Mucosa of gallbladder (tissue), 1 donor: ENCODE measurements at regions not wholly inside any gene's neighbourhood (a gene's known extent, or its start where the extent isn't known, plus 50 kb on each side); places are given as distances from the start of the nearest gene placed in this dataset.

Source experiments
- DNase-seq: peaks from one replicate; pipeline ENCODE4 v3.0.0-alpha.2; 2020; ENCODE audit warnings: low spot score
- donor health status: DM: no; HTN: no; CAD: no.

- DNase-seq, result no peak
Observed at GRCh38 chr10:44618910-44619309, 234.0 kb upstream of the CXCL12 start.

DNA sequence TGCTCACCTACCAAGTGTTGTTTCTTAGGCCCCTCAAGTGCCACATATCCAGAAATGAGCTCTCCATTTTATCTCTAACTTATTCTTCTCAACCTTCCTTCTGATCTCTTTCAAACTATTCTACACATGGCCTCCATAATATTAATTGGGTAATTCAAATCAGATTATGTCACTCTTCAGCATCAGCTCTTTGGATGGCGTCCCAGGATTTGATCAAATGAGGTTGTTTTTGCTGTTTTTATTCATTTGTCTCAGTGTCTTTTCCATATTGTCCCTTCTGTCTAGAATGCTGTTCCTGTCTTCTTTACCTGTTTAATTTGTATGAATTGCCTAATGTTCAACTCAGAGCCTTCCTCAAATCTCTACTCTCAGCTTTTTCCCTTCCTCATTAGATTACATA is 234.6 kb upstream of the CXCL12 start:
- no peak for DNase-seq

DNA sequence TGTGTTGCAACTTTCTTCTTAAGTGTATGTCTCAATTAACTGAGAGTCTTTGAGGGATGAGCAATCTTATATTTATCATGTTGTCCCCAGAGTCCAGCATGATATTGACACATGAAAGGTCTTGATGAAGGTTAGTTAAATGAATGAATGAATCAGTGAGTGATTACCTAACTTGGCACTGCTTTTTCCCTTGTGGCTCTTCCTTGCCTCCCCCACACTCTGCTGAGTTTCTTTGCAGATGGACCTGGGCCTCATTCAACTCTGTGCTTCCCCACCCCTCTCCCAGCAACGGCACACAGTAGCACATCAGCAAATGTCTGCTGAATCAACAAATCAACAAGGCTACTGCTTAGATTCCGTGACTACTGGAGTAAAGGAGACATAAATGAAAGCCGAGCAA is 235.1 kb upstream of the CXCL12 start:
- DNase-seq, result no peak

DNA sequence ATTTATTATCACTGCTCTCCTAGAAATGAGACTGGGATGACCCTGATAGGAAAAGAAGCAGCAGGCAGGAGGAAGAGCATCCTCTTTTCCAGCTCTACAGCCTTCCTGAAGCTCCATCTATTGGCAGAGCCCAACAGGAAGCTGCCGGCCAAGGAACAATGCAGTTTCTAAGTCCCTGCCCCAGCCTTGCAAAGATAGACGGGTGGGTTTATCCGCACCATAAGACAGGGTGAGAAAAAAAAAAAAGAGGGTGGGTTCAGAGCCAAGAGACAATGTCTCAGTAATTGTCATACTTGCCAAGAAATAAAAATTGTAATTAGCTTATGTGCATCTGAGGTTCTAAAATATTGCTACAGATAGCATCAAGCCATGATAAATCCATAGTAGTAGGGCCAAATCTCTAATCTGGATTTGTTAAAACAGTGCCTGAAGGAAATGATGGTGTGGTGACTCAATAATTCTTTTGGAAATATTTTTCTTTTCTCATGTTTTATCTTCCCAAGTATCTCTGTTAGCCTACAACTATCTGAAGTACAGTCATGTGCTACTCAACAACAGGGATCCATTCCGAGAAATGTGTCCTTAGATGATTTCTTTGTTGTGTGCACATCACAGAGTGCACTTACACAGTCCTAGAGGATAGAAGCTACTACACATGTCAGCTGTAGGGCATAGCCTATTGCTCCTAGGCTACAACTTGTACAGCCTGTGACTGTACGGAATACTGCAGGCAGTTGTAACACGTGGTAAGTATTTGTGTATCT is 242.9 kb upstream of the CXCL12 start:
- no peak for DNase-seq

DNA sequence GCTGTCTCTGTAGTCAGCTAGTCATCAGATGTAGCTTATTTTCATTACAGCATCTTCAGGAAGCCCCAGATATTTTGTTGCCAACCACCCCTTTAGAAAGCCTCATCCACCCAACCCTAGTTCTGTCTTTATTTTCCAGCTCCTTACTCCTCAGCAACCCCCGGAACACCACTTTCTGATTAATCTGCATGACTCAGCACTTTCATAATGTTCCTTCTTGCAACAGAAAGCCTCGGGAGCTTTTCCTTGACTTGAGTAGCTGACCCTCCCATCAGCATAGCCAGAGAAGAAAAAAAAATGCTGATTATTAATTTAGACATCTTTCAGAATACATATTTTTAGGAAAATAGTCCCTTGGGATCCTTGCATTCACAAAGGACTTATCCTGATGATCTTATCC is 244.0 kb upstream of the CXCL12 start:
- DNase-seq, result no peak

DNA sequence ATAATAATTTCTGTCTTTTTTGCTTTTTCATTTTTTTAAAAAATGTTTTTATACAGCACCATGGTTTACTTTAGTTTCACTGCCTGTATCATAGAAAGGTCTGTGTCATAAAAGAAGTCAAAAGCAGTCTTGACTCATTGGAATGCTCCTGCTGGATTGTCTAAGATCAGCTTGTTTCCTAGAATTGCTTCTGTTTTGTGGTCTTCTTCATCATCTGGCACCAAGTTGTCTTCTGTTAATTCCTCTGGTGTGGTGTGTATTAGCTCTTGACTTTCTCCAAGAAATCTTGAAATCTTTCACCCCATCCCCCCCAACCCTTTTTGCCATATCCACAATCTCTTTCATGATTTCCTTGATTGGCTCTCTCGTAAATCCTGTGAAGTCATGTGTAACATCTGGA is 250.3 kb upstream of the CXCL12 start:
- no peak for DNase-seq

DNA sequence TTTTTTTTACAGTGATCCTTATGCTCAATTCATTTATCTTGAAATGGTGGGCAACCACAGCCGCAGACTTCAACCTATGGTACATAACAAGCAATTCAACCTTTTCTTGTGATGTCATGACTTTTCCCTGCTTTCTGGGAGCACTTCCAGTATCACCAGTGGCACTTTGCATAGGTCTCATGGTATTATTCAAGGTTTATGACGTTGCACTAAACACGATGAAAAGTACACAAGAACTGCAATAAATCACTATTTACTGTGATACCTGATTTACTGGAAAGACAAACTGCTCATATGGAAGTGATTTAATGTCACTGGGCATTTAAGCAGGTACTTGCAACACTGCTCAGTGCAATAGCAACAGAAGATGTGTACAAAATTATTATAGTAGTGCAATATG is 251.7 kb upstream of the CXCL12 start:
- DNase-seq, result no peak

- no peak for DNase-seq
Observed at GRCh38 chr10:44640429-44640828, 255.5 kb upstream of the CXCL12 start.

- no peak for DNase-seq
Observed at GRCh38 chr10:44647473-44647872, 262.6 kb upstream of the CXCL12 start.

DNA sequence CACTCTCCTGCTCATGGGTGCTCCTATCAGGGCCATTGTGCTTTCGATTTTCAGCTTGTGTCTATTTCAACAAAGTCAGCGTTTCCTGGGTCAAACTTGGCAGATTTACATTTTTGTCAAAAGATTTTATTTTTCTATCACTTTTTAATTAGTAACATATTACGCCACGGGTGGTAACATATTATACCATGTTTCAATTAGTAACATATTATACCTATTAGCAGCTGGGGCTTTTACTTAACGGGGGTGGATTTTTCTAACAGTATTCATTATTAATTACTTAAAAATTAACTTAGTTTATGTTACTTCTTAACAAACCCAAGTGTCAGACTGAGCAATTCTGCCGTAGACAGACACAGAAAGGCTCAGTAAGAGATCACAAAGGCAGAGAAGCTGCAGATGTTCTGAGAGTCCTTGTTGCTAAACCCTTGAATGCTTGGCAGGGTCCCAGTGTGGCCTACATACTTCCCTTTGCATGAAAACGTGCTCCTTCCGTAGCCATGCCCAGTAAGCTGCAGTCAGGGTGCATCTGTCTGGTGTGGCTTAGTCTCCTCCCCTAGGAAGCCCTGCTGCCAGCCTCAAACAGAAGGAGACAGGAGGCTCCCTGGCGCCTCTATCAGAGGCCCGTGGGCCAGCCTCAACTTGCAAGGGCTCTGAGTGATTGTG is 263.1 kb upstream of the CXCL12 start:
- peak; percentile 44 for DNase-seq

GRCh38 chr10:44650691-44651661 is 260.2 kb upstream of the TMEM72 start:
- DNase-seq, result no peak

DNA sequence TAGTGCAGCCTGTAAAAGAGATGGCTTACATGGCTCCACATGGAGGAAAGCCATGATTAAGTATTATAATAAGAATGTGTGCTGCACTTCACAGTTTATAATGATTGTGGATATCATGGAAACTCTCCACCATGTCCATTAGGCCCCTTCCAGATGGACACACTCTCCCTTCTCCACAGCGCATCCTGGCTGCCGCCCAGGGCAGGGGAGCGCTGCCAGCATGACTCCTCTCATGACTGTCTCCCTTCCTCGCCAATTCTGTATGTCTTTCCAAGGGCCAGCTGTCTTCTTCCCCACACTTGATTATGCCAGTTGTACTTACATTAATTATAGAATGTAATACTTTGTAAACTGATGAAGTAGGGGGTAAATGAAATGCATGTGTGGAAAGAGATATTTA is 259.3 kb upstream of the TMEM72 start:
- DNase-seq, result no peak

GRCh38 chr10:44659320-44659719 is 251.8 kb upstream of the TMEM72 start:
- no peak for DNase-seq

DNA sequence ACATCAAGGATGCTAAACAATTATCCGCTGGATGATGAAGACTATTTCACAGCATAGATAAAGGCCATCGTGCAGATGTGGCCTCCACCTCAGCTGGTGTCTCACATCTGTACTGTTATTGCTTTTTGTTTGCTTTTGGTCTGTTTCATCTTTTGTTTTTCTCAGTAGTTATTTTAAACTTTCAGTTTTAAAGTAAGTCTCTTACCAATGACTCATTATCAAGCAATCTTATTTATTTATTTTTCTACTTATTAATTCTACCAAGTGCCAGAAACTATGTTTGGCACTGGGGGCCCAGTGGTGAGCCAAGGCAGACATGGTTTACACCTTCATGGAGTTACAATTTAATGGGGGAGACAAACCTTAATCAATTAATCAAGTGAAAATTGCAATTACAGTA is 250.9 kb upstream of the TMEM72 start:
- no peak for DNase-seq

- DNase-seq, result no peak
Observed at GRCh38 chr10:44662051-44662450, 249.1 kb upstream of the TMEM72 start.

DNA sequence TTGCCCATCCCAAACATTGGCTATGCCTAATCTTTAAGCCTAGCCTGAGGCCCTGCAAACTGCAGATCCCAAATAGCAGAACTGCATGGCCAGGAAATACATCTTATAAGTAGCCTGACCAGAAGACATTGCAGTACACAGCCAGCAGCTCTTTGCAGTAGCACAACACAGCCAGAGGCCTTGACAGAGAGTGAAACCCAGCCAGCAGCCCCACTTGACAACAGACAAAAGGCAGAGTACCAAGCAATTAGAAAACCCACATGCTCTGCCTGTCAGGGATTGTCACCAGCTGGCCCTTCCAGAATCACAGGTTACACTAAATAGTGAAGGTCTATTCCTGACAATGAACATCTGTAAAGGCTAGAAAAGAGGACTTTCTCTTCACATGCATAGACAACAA is 242.8 kb upstream of the TMEM72 start:
- DNase-seq, result no peak

DNA sequence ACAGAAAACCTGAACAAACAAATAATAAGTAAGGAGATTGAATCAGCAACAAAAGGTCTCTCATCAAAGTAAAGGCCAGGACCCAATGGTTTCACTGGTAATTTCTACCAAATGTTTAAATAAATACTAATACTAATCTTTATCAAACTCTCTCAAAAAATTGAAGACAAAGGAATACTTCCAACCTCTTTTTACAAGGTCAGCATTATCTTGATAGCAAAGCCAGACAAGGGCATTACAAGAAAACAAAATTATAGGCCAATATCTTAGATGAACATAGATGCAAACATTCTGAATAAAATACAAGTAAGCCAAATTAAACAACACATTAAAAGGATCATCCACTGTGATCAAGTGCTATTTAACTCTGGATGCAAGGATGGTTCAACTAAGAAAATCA is 239.8 kb upstream of the TMEM72 start:
- DNase-seq, result no peak

- DNase-seq, result no peak
Observed at GRCh38 chr10:44673245-44673983, 237.7 kb upstream of the TMEM72 start.

DNA sequence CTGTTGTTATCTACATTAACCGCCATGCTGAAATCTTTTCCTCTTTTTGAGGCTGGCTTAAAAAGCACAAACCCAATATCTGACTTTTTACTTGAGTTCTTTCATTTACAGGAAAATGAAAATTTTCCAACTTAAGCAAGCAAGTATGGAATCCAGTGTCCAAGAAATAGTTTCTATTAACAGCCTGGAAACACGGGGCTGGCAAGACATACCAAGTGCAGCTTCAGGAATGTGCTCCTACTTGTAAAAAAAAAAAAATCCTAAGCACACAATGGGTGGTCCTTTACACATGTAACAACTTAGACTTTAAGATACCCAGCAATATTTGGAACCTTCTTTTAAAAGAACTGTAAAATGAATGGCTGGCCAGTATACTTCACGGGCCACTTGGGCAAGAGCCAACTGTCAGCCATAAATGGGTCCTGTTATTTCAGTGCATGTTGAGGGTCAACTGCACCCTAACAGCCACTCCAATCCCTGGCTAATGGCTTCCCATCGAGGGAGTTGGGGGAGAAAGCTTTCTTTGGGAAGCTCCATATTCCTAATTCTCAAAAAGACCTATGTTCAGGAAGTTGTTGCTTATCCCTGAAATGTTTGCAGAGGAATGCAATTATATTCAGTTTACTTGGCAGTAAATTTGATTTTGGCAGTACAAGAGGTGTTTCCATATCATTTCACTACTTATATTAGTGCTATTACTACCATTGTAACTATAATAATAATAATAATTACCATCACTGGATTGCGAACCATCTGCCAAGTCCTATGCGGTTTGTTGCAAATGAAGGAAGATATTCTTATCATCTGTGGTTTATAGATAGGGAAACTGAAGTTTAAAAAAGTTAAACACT is 236.4 kb upstream of the TMEM72 start:
- DNase-seq, result no peak

DNA sequence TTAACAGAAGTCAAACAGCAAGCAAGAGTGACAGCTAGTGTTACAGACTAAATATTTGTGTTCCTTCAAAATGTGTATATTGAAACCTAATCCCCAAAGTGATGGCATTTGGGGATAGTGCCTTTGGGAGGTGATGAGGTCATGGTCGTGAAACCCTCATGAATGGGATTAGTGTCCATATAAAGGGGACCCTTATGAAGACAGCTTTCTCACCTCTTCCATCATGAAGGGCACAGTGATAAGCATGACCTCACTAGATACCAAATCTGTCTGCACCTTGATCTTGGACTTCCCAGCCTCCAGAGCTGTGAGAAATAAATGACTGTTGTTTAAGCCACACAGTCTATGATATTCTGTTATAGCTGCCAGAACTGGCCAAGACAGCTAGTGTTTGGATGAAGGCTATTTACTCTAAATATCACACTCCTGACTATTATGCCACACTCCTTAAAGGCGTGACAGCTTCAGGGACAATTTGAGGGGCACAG is 235.7 kb upstream of the TMEM72 start:
- no peak for DNase-seq

DNA sequence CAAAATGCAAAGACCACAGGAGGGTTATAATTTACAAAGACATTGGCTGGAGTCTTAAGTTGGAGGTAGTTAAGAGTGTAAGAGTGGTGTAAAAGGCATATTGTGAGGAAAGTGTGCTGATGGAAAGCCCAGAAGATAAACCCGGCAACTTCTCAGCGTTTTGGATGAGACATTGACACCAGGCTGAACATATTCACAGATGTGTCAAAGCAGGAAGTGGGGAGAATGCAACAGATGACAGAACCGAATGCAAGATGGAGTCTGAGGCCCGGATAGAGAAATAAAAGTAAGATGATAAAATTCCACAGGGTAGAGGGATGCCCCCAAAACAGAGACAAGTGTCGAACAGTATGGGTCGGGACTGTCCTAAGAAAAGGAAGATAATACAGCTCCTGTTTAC is 230.4 kb upstream of the TMEM72 start:
- DNase-seq, result no peak
